Jurkat, Clone E6-1 (cell line): ENCODE measurements at regions not wholly inside any gene's neighbourhood (a gene's known extent, or its start where the extent isn't known, plus 50 kb on each side); places are given as distances from the start of the nearest gene placed in this dataset.

ENCODE experiments used
- DNase-seq: peaks from one replicate; pipeline ENCODE4 v3.0.0-alpha.2; 2011; ENCODE audit warnings: low read depth, low spot score
- H3K4me3 ChIP-seq: 2 replicates; pipeline ENCODE4 v1.5.1; 2011; ENCODE audit warnings: mild to moderate bottlenecking, low read length, control low read depth, moderate library complexity

- peak; percentile 73 for DNase-seq
Observed at GRCh38 chr7:10889266-10889898, 84.3 kb upstream of the PHF14 start.

GRCh38 chr7:10908600-10908999, 65.1 kb upstream of the PHF14 start:
- H3K4me3 ChIP-seq: no peak overlapping the region

More at GRCh38 chr7:10889266-10889898, 84.3 kb upstream of the PHF14 start:
- H3K4me3 ChIP-seq: no peak overlapping the region; the same call in 1 of the 2 replicates

GRCh38 chr7:10910447-10910846, 63.2 kb upstream of the PHF14 start:
- no peak for DNase-seq
- H3K4me3 ChIP-seq: no peak overlapping the region

More at GRCh38 chr7:10908600-10908999, 65.1 kb upstream of the PHF14 start:
- DNase-seq: no peak

DNA sequence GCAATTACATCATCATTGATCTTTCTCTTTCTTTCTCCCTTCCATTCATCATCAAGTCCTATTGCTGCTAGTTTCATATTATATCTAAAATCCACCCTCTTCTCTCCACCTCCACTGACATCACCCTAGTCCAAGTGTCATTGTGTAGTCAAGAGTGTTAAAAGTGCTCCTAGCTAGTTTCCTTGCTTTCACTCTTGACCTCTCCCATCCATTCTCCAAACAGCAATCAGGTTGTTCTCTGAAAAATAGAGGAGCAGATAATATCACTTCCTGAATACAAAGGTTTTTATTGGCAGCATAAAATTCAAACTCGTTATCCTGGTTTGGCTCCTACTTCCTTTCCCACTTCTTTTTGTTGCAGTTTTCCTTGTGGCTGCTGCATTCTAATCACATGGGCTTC, 61.6 kb upstream of the PHF14 start:
- no peak for DNase-seq
- H3K4me3 ChIP-seq: no peak overlapping the region

DNA sequence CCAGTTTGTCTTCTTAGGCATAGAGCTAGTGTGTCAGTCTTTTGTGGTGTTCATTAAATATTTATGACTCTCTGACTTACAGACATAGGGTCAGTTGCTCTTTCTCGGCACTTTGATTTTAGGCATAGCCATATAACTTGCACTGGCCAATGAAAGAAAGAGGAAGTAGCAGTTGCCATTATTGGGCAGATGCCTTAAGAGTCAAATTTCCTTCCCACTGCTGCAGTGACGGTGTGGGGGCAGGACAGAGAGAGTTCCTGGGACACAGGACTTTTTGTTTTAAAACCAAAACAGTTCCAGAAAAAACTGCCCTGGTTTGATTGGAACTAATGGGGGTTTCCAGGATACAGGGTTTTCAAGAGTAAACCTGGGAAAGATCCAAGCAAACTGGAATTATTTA, 60.2 kb upstream of the PHF14 start:
- no peak for DNase-seq
- H3K4me3 ChIP-seq: no peak overlapping the region

DNA sequence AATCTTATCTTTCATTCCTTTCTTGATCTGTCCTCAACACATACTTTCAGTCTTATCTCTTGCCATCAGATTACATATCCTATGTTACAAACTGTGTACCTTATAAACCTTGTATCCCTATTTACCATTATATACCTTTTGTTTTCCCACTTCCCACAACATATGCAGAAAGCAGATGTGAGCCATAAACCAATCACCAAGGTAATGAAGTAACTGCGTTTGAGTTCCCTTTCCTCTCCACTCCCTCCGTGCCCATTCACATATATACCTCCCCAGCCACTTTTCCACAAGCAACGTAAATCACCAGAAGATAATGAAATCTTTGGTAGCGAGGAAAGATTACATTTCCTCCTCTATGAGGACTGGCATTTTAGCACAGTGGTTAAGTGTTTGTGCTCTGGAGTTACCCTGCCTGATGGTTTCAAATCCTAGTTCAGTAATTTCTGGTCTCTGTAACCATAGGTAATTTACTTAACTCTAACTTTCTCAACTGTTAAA, 55.5 kb upstream of the PHF14 start:
- DNase-seq: no peak
- no peak overlapping the region for H3K4me3 ChIP-seq

DNA sequence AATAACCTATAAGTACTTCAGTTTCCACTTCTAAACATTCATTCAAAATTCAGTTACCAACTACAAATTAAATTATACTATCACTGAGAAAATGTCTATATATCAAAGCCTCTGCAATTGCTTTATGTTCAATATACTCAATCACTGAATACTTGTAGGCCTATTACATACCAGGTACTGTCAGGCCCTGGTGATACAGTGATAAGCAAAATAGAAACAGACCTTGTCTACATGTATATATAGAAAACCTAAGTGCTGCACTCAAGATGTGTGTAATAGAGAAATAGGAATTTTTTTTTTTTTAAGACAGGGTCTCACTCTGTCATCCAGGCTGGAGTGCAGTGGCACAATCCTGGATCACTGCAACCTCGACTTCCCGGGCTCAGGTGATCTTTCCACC, 53.7 kb upstream of the PHF14 start:
- no peak overlapping the region for H3K4me3 ChIP-seq
- no peak for DNase-seq
